Activated CD4-positive, CD25-positive, alpha-beta regulatory T cell treated with anti-CD3 and anti-CD28 coated beads, Interleukin-2, amount 50 U/mL, for 24 hours (primary cell): ENCODE measurements at regions not wholly inside any gene's neighbourhood (a gene's known extent, or its start where the extent isn't known, plus 50 kb on each side); places are given as distances from the start of the nearest gene placed in this dataset.
"Not testable (repeated sequence)": the region's sequence is repeated elsewhere in the genome, so short reads cannot be mapped to it uniquely, and the experiment has no call there.

Experiments used
- ATAC-seq, 2 donors: fragments of 150-1000 bp; cut with Tn5 transposase; one replicate each; pipeline ENCODE4 v1.10.0; 2021; ENCODE audit warnings: mild to moderate bottlenecking in 1 of 2, moderate library complexity in 1 of 2

DNA sequence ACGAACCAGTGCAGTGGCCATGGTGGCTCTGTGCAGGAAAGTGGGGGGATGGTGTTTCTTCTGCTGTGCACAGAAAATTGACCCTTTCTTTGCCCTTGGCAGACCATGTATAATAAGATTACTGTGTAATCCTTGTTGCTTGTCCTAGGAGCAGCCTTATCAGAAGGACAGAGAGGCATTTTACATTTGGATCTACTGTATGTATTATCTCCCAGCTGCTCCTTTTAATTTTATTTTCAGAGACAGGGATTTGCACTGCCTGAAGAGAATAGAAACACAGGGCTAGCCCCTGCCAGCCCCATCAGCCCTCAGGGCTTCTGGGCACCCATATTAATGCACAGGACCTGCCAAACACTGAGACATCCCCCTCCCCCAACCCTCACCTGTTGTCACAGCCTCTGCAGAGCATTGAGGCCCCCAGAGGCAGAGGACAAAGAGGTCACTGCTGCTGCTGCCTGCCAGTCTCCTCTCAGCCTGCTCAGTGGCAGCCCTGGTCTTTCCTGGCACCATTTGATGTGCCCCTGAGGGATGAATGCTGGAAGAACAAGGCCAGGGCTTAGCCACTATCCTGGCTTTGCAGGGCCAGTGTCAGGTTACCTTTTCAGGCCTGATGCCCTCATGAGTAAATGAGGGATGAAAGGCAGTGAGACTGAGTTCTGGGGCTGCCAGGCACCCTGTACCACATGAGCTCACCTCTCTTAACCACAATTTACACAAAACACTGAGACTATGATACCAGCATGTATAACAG, 533.4 kb downstream of the NTRK3 start:
- ATAC-seq, result no peak

DNA sequence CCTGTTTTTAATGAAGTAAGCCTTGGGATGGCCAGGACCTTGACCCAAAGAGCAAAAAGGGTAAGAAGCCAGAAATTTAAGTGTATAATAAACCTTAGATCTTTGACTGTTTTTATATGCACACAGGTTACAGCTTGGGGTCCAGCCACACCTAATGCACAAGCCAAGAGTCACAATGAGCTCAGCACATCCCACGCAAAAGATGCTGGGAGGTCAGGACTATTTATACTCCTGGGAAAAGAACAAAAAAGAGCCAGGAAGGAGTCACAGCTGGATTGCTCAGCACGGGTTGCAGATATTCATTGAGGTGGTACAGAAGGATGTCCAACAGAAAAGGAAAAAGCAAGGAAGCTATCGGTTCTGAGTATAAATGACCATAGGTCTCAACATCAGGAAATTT, 536.3 kb downstream of the NTRK3 start:
- no peak for ATAC-seq

DNA sequence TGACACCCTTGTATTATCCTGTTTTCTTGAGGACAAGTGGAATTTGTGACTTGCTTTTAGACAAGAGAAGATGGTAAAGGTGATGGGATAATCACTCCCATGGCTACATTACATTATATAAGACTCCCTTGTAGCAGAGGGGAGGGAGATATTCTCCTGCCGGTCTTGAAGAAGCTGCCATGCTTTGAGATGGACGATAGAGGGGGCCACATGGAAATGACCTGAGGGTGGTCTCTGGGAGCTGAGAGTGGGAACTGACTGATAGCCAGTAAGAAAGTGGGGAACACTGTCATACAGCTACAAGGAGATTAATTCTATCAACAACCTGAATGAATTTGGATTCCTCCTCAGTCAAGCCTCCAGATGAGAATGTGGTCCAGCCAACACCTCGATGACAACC, 540.1 kb downstream of the NTRK3 start:
- no peak for ATAC-seq

DNA sequence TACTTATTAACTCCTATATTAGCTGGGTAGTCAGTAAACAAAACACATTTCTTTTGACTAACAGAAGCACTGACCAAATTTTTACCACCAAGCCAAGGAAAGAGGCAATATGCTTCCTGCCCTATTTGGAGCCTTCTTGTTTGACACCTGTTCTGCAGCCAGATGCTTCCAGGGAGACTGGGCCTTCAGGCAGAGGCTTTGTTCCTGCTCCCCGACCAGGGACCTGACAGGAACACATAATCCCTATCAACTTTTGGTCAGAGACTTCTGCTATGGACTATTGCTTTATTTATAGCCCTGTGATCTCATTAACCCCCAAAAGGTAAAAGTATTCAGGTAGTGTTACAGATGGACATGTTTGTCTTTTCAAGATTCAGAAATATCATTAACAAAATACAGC, 541.3 kb downstream of the NTRK3 start:
- no peak for ATAC-seq

DNA sequence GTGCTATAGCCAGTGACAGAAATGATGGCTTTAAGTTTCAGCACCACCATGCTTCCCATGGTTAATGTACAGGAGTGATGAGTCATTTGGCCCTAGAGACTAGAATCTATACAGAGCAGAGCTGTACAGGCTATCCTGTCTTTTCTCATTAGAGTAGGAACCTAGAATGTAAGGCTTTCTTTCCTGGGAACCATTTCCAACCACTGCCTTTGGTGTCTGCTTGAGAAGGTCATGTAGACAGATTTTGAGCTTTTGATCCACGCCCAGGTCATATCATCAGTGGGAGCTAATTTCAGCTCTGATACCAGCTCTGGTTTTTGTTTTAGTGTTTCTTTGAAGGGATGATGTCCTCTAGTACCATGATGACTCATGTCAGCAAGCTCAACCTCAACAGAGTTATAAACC, 543.1 kb downstream of the NTRK3 start:
- no peak for ATAC-seq

DNA sequence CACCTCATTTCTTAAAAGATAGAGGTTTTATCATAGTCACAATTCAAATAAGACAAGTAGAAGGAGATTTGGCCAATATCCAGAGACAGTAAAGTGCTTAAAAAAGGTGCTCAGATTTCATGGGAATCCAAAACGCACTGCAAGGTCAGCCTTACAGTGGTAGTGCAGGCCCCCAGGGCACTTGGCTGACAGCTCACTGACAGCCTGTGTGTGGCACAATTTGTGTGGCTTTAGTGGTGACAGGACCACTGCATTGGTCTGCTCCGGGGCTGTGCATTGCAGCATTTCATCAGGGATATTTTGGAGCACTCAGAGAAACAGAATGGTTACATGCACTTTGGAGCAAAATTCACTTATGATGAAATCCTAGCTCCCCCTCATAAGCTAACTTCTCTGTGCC, 544.3 kb downstream of the NTRK3 start:
- no peak for ATAC-seq

DNA sequence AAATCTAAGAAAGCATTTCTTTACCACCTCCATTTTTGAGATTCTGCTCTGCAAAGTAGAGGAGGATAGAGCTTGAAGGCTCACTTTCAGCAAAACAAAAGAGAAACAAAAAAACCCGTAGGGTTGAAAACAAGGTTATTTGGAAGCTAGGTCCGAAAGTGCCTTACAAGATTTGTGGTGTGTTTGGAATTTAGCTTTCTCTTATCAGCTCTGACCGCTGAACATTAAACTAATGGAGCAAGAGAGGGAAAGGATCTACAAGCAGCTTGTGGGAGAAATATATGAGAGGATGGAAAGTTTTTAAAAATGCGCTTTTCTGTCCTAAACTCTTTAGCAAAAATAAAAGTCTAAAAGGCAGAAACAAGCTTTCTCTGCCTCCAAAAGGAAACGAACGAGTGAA, 545.5 kb downstream of the NTRK3 start:
- no peak for ATAC-seq

DNA sequence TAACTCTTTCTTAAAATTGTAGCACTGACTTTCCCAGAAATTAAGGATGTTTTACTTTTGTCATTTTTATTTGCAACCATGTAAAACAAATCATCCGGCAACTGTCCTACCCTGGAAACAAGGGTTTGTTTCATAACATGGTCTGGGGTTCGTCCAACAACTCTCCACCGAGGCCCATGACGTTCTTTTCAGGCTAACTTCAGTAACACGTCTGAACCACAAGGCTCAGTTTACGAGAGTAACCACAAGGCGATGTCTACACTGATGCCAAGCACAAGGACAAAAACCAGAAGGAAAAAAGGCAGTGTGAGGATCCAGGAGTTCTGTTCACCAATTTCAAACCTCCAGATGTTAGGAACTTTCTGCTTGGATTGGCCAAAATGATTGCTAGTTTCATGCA, 546.1 kb downstream of the NTRK3 start:
- no peak for ATAC-seq

DNA sequence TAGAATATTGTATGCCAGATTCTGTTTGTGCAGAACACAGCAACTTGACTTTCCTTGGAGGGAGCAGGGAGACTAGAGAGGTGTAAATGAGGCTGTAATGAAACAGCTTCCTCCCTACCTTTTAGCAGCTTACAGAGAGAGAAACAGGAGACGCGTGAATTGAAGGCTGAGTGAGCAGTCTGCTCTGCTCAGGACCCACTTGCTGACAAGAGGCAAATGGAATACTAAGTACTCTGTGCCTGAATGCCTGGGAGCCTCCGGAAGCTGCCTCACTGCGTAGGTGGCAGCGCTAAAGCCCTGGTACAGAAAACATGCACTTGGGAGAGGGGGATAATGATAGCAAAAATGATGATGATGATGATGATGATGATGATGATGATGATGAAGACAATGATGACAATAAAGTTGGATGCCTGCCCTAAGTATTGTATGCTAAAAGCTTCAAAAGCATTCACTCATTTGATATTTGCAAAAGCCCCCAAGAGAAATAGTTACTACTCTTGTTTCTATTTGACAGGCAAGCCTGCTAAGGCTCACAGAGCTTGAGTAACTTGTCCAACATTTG, 548.9 kb downstream of the NTRK3 start:
- no peak for ATAC-seq

DNA sequence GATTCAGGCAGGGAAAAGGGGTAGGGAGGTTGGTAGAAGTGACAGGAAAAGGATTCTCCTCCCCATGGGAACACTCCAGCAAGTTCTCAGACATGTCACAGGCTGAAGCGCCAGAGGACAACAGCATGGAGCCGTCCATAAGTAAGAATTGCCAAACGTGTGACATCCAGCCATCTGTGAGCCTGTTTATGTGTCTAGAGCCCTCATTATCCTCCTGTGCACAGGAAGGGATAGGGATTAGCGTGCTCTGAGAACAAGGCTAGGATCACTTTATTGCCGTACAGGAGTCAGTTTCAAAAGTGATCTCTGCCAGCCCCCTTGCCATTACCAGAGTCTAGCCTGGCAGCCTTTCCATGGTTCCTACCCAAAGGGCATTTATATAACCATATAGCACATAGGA, 549.5 kb downstream of the NTRK3 start:
- ATAC-seq, result no peak

DNA sequence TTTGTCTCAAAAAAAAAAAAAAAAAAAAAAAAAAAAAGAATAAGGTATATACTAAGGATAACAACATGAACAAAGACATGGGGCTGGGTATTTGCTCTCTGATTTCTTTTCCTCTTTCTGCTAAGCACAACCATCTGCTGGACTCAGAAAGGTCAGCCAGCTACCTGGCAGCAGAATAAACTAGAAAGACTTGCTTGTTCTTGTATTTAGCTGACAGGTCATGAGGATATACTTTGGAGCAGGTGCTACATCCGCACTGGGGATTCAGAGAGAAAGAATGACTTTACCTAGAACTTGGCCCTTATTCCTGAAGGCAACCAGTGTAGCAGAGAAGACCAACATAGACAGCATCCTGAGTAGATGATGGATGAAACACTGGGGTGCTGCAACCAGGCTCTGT, 550.5 kb downstream of the NTRK3 start:
- no peak for ATAC-seq

DNA sequence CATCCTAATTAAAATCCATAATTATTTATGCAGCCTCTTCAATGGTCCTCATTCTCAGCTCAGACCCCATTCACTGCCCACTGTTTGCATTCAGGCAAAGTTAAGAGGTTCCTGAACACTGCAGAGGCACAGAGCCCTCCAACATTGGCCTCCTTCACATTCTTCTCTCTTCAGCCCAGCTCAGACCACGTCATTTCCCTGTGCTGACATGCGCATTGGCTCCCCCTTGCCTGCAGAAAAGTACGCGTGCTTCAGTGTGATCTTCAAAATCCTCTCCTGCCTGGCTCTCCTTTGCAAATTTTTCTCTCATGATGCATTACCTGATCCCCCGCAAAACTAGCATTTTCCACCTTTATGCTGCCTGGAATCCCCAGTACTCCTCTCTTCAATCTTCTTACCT, 552.3 kb downstream of the NTRK3 start:
- no peak for ATAC-seq

DNA sequence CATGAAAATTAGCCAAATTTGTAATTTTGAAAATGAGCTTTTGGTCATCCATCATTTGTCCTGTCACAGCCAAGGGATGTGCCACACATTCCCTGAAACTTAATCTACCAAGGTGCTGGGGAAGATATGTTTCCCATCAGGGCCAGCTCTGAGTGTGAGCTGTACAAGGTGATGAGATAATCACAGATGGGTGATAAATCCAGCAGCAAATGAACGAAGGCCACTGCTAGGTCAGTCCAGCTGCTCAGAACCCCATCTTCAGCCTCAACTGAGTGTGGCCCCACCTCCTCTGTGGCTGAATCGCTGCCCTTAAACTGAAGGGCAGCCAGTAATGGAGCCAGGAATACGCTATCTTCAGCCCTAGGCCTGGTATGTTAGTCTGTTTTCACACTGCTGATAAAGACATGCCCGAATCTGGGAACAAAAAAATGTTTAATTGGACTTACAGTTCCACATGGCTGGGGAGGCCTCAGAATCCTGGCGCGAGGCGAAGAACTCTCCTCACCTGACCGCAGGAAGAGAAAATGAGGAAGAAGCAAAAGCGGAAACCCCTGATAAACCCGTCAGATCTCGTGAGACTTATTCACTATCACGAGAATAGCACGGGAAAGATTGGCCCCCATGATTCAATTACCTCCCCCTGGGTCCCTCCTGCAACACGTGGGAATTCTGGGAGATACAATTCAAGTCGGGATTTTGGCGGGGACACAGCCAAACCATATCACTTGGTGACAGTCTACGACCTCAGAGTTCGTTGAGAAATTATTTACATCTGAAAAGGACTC, 553.0 kb downstream of the NTRK3 start:
- ATAC-seq, result no peak

DNA sequence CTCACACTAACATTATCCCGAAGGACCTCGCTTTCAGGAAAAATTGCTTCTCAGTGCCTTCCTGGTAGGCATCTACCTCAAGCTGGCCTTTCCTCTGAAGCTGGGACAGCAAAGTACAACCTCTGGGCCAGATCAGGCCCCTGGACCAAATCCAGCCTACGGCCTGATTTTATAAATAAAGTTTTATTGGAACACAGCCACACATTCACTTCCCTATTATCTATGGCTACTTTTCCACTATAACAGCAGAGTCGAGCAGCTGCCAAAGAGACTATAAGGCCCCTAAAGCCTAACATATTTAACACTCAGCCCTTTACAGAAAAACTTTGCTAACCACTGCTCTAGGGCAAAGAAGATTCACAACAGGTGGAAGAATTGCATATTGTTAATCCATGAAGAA, 554.3 kb downstream of the NTRK3 start:
- ATAC-seq, result no peak

DNA sequence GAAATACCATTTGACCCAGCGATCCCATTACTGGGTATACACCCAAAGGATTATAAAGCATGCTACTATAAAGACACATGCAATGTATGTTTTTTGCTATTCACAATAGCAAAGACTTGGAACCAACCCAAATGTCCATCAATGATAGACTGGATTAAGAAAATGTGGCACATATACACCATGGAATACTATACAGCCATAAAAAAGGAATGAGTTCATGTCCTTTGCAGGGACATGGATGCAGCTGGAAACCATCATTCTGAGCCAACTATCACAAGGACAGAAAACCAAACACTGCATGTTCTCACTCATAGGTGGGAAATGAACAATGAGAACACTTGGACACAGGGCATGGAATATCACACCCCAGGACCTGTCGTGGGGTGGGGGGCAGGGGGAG, 558.1 kb downstream of the NTRK3 start:
- not testable (repeated sequence) for ATAC-seq

DNA sequence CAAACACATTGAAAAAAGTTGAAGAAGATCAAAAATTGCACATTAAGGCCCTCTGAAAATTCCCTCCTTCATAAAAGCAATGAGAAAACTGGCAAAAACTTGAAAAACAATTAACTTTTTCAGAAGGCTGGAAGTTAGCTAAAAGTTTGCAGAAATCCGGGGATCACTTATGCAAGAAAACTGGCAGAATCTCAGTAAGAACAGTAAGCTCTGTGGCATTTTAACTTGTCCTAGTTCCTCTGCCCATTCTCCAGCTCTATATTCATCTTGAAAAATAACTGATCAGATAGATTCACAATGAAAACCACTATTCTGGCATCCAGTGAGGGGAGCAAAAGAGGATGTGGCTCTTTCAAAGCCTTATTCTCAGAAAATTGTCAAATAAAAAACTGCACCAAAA, 566.8 kb downstream of the NTRK3 start:
- no peak for ATAC-seq

DNA sequence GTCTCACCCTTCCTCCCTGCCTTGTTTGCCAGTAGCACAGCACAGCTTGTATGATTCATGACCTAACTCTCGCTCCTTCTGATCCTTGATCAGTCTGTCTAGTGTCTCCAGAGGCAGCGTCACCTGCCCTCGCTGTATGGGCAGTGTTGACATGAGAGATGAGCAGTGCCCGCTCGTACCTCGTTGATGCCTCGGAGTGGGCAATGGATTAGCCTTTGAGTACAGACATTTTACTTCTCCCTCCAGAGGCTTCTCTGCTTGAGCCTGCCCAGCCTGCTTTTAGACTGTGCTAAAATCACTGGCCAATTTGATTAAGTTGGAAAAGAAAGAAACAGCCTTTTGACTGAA, 569.0 kb downstream of the NTRK3 start:
- ATAC-seq, result no peak

DNA sequence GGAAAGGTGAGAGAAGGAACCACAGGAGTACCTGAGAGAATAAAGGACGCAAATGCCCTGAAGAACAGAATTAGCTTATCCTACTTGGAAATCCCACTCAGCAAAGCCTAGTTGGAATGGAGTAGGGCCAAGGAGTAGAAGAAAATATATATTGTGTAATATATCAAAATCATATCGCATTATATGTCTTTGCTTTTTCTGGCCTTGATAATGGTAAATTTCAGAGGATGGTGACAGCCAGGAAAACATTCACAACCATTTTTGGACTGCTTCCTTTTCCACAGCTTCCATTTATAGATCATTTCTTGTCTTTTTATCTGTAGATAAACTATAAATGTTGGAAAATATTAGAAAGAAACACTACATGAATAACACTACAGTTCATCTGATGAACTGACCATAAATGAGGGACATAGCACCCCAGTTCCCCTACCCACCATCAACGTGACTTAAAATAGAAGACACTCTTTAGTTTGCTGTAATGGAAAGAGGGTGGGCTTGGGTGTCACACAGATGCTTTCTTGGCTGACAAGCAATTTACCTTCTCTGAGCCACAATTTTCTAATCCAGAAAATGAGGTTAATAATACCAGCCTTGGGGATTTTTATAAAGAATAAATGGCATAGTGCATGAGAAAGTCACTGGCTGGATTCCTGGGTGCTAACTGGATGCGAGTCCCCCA, 569.6 kb downstream of the NTRK3 start:
- no peak for ATAC-seq

DNA sequence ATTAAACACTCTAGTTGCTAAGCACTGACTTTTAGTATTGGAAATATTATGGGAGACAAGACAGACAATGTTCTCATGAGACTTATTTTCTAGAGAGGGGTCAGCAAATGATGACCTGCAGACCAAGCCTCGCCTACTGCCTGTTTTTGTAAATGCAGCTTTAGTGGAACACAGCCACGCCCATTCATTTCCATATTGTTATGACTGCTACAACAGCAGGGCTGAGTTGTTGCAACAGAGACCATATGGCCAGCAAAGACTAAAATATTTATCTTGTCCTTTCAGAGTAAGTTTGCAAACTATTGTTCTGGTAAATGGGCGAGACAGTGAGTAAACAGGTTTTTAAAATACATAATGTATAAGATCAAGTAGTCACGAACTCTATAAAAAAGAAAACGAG, 570.2 kb downstream of the NTRK3 start:
- ATAC-seq, result no peak

DNA sequence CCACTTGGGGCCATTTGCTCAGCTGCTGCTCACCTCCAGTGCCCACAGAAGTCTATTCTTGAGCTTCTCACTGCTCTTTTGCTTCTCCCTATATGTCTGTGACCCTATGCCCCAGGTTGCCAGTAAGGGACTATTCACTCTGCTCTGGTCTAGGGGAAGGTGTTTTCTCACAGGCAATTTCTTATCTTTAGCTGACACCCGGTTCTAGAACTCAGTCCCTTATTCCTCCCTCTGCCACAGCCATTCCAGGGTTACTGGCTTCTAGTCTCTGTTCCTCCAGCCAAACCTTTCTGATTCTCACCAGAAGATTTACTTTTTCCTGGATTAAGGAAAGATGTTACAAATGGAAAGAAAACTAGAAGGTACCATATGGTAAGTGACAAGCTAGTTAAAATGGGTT, 574.0 kb downstream of the NTRK3 start:
- no peak for ATAC-seq

DNA sequence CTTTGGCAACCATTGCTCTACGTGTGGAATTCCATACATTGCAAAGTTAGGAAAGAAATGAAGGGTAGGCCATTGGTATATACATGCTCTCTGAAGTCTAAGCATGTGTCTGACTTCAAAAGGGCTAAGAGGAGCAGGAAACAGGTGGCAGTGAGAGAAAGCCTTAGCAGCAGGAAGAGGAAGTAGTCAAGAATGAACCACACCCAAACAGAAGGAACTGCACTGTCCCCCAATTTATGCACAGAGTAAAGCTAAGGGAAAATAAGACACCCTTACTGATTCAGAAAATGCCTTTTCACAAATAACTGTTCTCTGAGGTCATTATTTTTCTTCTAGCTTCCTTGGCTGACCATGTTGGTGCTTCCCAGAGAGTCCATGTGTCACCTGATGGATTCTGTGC, 575.4 kb downstream of the NTRK3 start:
- ATAC-seq, result no peak

DNA sequence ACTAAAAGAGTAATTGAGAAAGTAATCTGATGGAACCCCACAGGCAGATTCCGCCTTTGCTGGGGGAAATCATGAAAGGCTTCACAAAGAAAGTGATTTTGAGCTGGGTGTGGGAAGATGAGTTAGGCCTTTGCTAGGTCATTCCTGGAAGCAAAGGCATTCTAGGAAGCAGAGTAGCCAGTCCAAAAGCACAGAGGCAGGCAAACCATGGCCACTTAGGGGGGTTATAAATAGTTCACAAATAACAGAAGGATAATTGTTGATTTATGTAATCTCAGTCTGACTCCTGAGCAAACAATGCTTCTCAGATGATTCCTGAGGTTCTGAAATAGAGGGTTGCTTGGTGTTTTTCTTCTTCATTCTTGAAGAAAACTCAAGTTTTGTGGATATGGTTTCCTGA, 576.3 kb downstream of the NTRK3 start:
- no peak for ATAC-seq

DNA sequence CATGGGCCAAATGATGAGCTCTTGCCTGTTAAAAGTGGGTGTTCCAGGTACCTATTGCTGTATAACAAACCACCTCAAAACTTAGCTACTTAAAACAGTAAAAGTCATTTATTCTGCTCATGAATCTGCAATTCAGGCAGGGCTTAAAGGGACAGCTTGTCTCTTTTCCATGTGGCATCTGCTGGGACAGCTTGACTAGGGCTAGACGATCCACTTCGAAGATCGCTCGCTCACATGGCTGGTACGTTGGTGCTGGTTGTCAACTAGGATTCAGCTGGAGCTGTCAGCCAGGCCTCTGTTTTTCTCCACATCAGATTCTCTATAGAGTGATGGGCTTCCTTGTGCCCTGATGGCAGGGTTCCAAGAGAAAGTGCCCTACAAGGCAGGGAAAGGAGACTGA, 581.3 kb downstream of the NTRK3 start:
- no peak for ATAC-seq
